PC-9 (cell line): ENCODE measurements at regions not wholly inside any gene's neighbourhood (a gene's known extent, or its start where the extent isn't known, plus 50 kb on each side); places are given as distances from the start of the nearest gene placed in this dataset.

Experiments used
- BruUV-seq: library from RNA; stranded (reverse); fragments of 400-500 nt; replicated peaks from 2 replicates; lab custom pipeline; 2021; lab: Mats Ljungman, UMichigan
- CTCF ChIA-PET: fragments of 300-600 bp; sonication (Branson Sonifier 250); formaldehyde crosslinking; loops from one replicate; lab custom pipeline; 2022; ENCODE audit warnings: antibody characterized with exemption; lab: Charles Lee
- POLR2A ChIA-PET: fragments of 300-600 bp; sonication (Branson Sonifier 250); formaldehyde crosslinking; loops from one replicate; lab custom pipeline; 2022; ENCODE audit warnings: antibody characterized with exemption; ENCODE audit not compliant: unreplicated experiment; lab: Charles Lee
- DNase-seq, 2 experiments: peaks; one replicate each; pipeline versions ENCODE4 v3.0.0 to v3.0.0-alpha.2; 2015 to 2022; ENCODE audit warnings: mixed read lengths in 1 of 2
- H2AFZ ChIP-seq: fragments of 200-600 bp; sonication (generic); 2 replicates; pipeline ENCODE4 v1.8.1; 2017; ENCODE audit warnings: antibody characterized with exemption
- H3F3A ChIP-seq: fragments of 200-600 bp; sonication (generic); 2 replicates; pipeline ENCODE4 v1.8.1; 2017; ENCODE audit warnings: antibody characterized with exemption, mild to moderate bottlenecking, low read depth; ENCODE audit not compliant: insufficient read depth
- H3K27ac ChIP-seq: fragments of 200-600 bp; sonication (generic); 2 replicates; pipeline ENCODE4 v1.6.1; 2016; ENCODE audit warnings: mixed run types
- H3K27me3 ChIP-seq: fragments of 200-600 bp; sonication (generic); 2 replicates; pipeline ENCODE4 v1.6.1; 2016; ENCODE audit warnings: low read depth, mixed run types; ENCODE audit not compliant: insufficient read depth
- H3K36me3 ChIP-seq: fragments of 200-600 bp; sonication (generic); 2 replicates; pipeline ENCODE4 v1.6.1; 2016; ENCODE audit warnings: low read depth, mixed run types
- H3K4me1 ChIP-seq: fragments of 200-600 bp; sonication (generic); replicated peaks from 2 replicates; pipeline ENCODE4 v1.6.1; 2016; ENCODE audit warnings: mixed run types; ENCODE audit not compliant: insufficient read depth
- H3K4me2 ChIP-seq: fragments of 200-600 bp; sonication (generic); 2 replicates; pipeline ENCODE4 v1.6.1; 2017; ENCODE audit warnings: mixed run types
- H3K4me3 ChIP-seq: fragments of 200-600 bp; sonication (generic); 2 replicates; pipeline ENCODE4 v1.6.1; 2016; ENCODE audit warnings: mixed run types
- H3K79me2 ChIP-seq: fragments of 200-600 bp; sonication (generic); 2 replicates; pipeline ENCODE4 v1.6.1; 2017; ENCODE audit warnings: low read depth, mixed run types
- H3K9me2 ChIP-seq: fragments of 200-600 bp; sonication (generic); 2 replicates; pipeline ENCODE4 v1.8.1; 2017; ENCODE audit warnings: mild to moderate bottlenecking; ENCODE audit not compliant: insufficient read depth
- H3K9me3 ChIP-seq: fragments of 200-600 bp; sonication (generic); 2 replicates; pipeline ENCODE4 v1.8.1; 2016; ENCODE audit warnings: low read depth; ENCODE audit not compliant: insufficient read depth
- H4K20me1 ChIP-seq: fragments of 200-600 bp; sonication (generic); 2 replicates; pipeline ENCODE4 v1.8.1; 2017; ENCODE audit not compliant: insufficient read depth
- EZH2 ChIP-seq: fragments of 200-600 bp; sonication (generic); IDR thresholded peaks from 2 replicates; pipeline ENCODE4 v1.8.0; 2017; ENCODE audit warnings: antibody characterized with exemption, low read depth
- intact Hi-C: fragments of 100-400 bp; cut with micrococcal nuclease; formaldehyde crosslinking; loops from one replicate; pipeline ENCODE4 v1.10.0; 2022; ENCODE audit not compliant: unreplicated experiment
- TF ChIP-seq, protein P1 (sequence below): fragments of 200-600 bp; sonication (generic); conservative IDR thresholded peaks from 2 replicates; pipeline ENCODE4 v1.6.1; 2017; ENCODE audit warnings: mixed run types, antibody characterized with exemption, mild to moderate bottlenecking, moderate library complexity

DNA sequence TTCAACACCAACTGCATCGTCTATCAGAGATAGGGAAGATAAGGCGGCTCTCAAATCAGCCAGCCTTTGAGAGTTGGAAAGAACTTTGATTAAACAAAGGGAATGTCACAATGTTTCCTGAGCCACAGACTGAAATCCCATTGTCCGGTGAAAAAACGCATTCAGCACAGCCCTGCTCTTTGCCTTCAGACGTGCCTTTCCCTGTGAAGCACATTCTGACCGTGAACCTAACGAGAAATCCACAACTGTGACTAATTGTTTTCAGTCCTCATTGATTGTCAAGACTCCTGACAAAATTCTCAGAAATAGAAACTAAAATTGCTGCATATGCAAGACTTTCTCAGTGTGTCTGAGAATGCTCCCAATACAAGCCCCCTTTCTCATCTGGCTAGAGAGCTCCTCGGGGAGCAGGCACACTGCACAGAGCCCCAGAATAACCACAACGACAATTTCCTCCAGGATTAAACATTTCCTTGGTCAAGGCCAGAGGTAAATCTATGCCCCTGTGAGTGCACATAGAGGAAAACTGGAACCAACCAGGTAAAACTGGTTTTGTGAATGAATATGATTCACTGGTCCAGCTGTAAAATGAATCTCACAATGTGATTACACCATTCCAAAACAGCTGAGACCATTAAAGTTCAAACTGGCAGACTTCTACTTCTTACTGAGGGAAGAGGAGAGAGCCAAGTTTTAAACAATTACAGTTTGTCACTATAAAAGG lies 561.9 kb upstream of the ID2 start:
- Histone ChIP-seq H3K36me3 (no peaks in the 10 kb centered on the region), H3K9me2 (no peaks in the 10 kb centered on the region), H2AFZ (no peak overlapping the region), H3F3A (no peaks in the 10 kb centered on the region), H3K4me2 (0 out of 2 replicates have a peak overlapping the region, but pooled peaks have one; percentile 3), H3K27me3 (peaks cover 72% of the 10 kb centered on the region), H3K9me3 (no peaks in the 10 kb centered on the region), H3K4me3 (no peak overlapping the region), H3K27ac (no peak overlapping the region), H4K20me1 (no peaks in the 10 kb centered on the region), H3K79me2 (no peaks in the 10 kb centered on the region), H3K4me1 (no peaks in the 10 kb centered on the region)
- DNase-seq = peak in 1 of 2 experiments; percentile 41
- no TSS peak for BruUV-seq
- intact Hi-C loops = no loop called here
- ChIA-PET POLR2A (no interaction called here), CTCF (no interaction called here)
- TF ChIP-seq, protein P1, sequence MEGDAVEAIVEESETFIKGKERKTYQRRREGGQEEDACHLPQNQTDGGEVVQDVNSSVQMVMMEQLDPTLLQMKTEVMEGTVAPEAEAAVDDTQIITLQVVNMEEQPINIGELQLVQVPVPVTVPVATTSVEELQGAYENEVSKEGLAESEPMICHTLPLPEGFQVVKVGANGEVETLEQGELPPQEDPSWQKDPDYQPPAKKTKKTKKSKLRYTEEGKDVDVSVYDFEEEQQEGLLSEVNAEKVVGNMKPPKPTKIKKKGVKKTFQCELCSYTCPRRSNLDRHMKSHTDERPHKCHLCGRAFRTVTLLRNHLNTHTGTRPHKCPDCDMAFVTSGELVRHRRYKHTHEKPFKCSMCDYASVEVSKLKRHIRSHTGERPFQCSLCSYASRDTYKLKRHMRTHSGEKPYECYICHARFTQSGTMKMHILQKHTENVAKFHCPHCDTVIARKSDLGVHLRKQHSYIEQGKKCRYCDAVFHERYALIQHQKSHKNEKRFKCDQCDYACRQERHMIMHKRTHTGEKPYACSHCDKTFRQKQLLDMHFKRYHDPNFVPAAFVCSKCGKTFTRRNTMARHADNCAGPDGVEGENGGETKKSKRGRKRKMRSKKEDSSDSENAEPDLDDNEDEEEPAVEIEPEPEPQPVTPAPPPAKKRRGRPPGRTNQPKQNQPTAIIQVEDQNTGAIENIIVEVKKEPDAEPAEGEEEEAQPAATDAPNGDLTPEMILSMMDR = no peak
- no peak for TF ChIP-seq EZH2

DNA sequence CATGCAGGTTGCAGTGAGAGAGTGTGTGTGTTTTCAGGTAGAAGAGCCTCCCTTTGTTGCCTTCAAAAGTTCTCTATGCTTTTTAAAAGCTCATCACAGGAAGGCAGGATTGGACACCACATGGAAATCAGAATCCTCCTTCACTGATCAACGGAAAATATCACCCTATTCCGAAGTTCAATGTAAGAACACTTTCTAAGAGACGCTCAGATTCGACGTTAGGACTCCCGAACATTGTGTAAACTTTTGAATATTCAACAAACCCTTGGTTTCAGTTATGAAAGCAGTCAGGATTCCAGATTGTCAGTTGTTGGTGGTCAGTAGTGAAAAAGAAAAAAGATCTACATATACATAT lies 561.4 kb upstream of the ID2 start:
- Histone ChIP-seq H3K4me3 (no peak overlapping the region), H2AFZ (no peak overlapping the region), H3K27ac (no peak overlapping the region), H3K9me3 (no peaks in the 10 kb centered on the region), H4K20me1 (no peaks in the 10 kb centered on the region), H3K79me2 (no peaks in the 10 kb centered on the region), H3K9me2 (no peaks in the 10 kb centered on the region), H3F3A (no peaks in the 10 kb centered on the region), H3K36me3 (no peaks in the 10 kb centered on the region), H3K4me2 (no peak overlapping the region), H3K4me1 (no peaks in the 10 kb centered on the region), H3K27me3 (peaks cover 72% of the 10 kb centered on the region)
- CTCF ChIA-PET = no interaction called here
- DNase-seq = no peak
- BruUV-seq = no TSS peak
- TF ChIP-seq EZH2 = no peak
- TF ChIP-seq, protein P1 = no peak
- POLR2A ChIA-PET = no interaction called here
- intact Hi-C loops = no loop called here

DNA sequence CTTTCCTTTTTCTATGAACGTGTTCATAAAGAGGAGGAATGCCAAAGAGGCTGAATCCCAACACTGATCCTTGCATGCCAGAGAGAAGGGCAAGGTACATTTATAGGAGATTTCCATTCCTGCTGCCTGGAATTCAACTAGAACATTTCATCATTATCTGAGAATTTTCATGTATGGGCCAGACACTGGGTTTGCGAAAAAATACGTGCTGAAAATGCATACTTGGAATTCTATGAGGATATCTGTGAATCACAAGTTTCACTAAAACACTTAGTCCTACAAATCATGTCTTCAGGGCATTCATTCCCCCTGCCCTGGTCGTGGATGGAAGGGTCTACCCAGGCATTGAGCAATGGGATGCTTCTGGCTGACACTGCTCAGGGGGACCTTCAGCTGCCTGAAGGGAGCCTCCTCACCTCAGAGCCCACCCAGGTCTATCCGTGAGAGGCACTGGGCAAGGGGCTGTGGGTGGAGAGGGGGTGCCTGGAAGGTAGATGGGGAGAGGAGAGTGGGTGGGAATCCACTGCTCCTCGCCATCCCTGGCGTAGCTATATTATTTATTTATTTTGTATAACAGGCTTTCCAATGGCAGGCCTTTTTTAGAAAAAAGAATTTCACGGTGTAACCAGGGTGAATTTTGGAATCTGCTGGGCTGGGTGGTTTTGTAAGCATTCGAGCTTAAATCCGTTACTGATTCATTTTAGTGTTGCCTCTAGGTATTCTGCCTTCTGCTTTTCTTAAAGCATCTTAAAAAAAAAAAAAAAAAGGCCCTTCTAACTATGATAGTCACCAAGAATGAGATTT lies 560.6 kb upstream of the ID2 start:
- Histone ChIP-seq H3K4me3 (no peak overlapping the region), H2AFZ (no peak overlapping the region), H3K36me3 (no peaks in the 10 kb centered on the region), H4K20me1 (no peaks in the 10 kb centered on the region), H3K79me2 (no peaks in the 10 kb centered on the region), H3K27ac (no peak overlapping the region), H3K9me2 (no peaks in the 10 kb centered on the region), H3K9me3 (no peaks in the 10 kb centered on the region), H3F3A (no peaks in the 10 kb centered on the region), H3K27me3 (peaks cover 68% of the 10 kb centered on the region), H3K4me1 (no peaks in the 10 kb centered on the region), H3K4me2 (no peak overlapping the region)
- TF ChIP-seq, protein P1 = no peak
- TF ChIP-seq EZH2 = no peak
- ChIA-PET POLR2A (no interaction called here), CTCF (no interaction called here)
- DNase-seq = no peak
- no TSS peak for BruUV-seq
- intact Hi-C loops = no loop called here
